ENCODE measurements at regions not wholly inside any gene's neighbourhood (a gene's known extent, or its start where the extent isn't known, plus 50 kb on each side); places are given as distances from the start of the nearest gene placed in this dataset.

GRCh38 chr1:106456832-106457231 lies 599.6 kb upstream of the PRMT6 start (continued):
- TF ChIP-seq ZNF503 (CRISPR knock-in tag; IDR thresholded peaks at IDR 0.05) (no peak), ZNF124 (CRISPR knock-in tag; IDR thresholded peaks at IDR 0.05) (no peak)

DNA sequence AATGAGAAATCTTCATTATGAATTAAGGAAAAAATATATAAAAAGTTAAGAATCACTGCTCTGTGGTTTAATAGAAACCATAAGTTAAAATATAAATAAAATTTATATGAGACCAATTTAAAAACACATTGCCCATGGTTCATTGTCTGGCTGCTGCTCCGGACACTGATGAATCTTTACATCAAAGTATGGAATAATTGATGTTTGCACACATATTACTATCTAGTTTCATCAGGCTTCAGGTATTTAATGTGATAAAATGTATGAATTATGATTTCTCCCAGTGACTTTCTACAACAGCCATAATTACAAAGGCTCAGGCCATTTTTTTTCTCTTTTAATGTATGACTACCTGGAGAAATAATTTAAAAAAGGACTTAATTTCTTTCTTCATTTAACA lies 599.1 kb upstream of the PRMT6 start:
- intact Hi-C loops (cut with micrococcal nuclease; ENCODE audit: unreplicated experiment) (no loop called here), in situ Hi-C loops (cut with HindIII; ENCODE audit: extremely low pct_ligation_motif_present, low pct_unique_long_range_greater_than_20kb) (no loop called here)
- TF ChIP-seq, protein P1, sequence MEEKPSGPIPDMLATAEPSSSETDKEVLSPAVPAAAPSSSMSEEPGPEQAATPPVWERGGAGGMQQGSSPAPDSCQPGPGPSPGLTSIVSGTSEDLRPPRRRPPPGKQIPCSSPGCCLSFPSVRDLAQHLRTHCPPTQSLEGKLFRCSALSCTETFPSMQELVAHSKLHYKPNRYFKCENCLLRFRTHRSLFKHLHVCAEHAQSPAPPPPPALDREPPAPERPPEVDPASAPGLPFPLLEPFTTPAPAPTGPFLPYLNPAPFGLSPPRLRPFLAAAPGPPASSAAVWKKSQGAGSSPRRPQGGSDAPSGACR (CRISPR knock-in tag; IDR thresholded peaks at IDR 0.05) = no peak
- TF ChIP-seq NFE2 (CRISPR knock-in tag; IDR thresholded peaks at IDR 0.05) (no peak), HNRNPK (IDR thresholded peaks at IDR 0.05; ENCODE audit: low read depth, low read length, poor library complexity, severe bottlenecking) (no peak), ZNF337 (CRISPR knock-in tag; IDR thresholded peaks at IDR 0.05; ENCODE audit: borderline replicate concordance, low read depth) (no peak), SMARCE1 (IDR thresholded peaks at IDR 0.05; ENCODE audit: borderline replicate concordance) (no peak), HNF4G (IDR thresholded peaks at IDR 0.05; ENCODE audit: borderline replicate concordance, low read depth, low read length) (no peak), HNF4G (CRISPR knock-in tag; IDR thresholded peaks at IDR 0.05; ENCODE audit: borderline replicate concordance, low read depth) (no peak)
- Histone ChIP-seq H3K79me2 (ENCODE audit: insufficient read depth, low read length) (no peaks in the 10 kb centered on the region), H4K20me1 (ENCODE audit: insufficient read depth, low read length) (no peaks in the 10 kb centered on the region), H3K9ac (ENCODE audit: insufficient read depth, low read depth, low read length) (no peak overlapping the region), H3K36me3 (replicated peaks in 1 of 2; ENCODE audit: control insufficient read depth in 1 of 2, insufficient read depth in 2 of 2, low read length in 2 of 2) (no peaks in the 10 kb centered on the region), H3K27ac (ENCODE audit: extremely low read length, insufficient read depth, low read length) (no peak overlapping the region), H3K4me3 (replicated peaks in 1 of 3; ENCODE audit: insufficient read depth in 1 of 3, low read depth in 2 of 3, low read length in 3 of 3) (no peak overlapping the region), H2AFZ (ENCODE audit: low read length) (no peak overlapping the region), H3K4me1 (ENCODE audit: insufficient read depth, low read length) (no peaks in the 10 kb centered on the region), H3K27me3 (ENCODE audit: control insufficient read depth in 1 of 2, insufficient read depth in 2 of 2, low read length in 2 of 2) (no peaks in the 10 kb centered on the region; a peak in 1 of 5 replicates), H3K4me2 (ENCODE audit: low read depth, low read length) (no peak overlapping the region), H3K9me3 (ENCODE audit: low read length) (peaks cover 41% of the 10 kb centered on the region)
- DNase-seq (ENCODE audit: low spot score) (no peak), ATAC-seq (no peak), FAIRE-seq (no peak)
- ChIA-PET CTCF (ENCODE audit: low intra/inter-chr PET ratio, low total read pairs) (no interaction called here), POLR2A (no interaction called here)
- BruUV-seq (replicated peaks) = no TSS peak
- WGBS (ENCODE audit: low lambda C conversion rate) = 0% methylated on average over 1 of the region's 1 CpG
